Tibial artery (tissue), 4 donors: ENCODE measurements at regions not wholly inside any gene's neighbourhood (a gene's known extent, or its start where the extent isn't known, plus 50 kb on each side); places are given as distances from the start of the nearest gene placed in this dataset.

Experiments used
- DNase-seq, 2 donors: peaks; one replicate each; pipeline ENCODE4 v3.0.0-alpha.2; 2019
- H3K27ac ChIP-seq, 2 donors: fragments of 200-600 bp; sonication (generic) in 1 of 2; 1 replicate in 1 of 2; 2 replicates in 1 of 2; pipeline ENCODE4 v1.5.1; 2018 to 2019; ENCODE audit warnings: mild to moderate bottlenecking in 1 of 2
- H3K27me3 ChIP-seq, 2 donors: fragments of 200-600 bp; sonication (generic) in 1 of 2; one replicate each; pipeline versions ENCODE4 v1.5.1 to v1.6.0; 2016 to 2019
- H3K36me3 ChIP-seq, 3 donors: fragments of 200-600 bp; sonication (generic) in 2 of 3; one replicate each; pipeline ENCODE4 v1.5.1; 2016 to 2019; ENCODE audit warnings: mild to moderate bottlenecking in 2 of 3
- H3K4me1 ChIP-seq, 4 donors: fragments of 200-600 bp; sonication (generic) in 2 of 4; 1 replicate in 3 of 4; 2 replicates in 1 of 4; pipeline ENCODE4 v1.5.1; 2016 to 2019
- H3K4me3 ChIP-seq, 2 donors: fragments of 200-600 bp; sonication (generic) in 1 of 2; 1 replicate in 1 of 2; 2 replicates in 1 of 2; pipeline ENCODE4 v1.5.1; 2018 to 2019; ENCODE audit warnings: mild to moderate bottlenecking in 2 of 2
- H3K9me3 ChIP-seq, 3 donors: fragments of 200-600 bp; sonication (generic) in 1 of 3; one replicate each; pipeline ENCODE4 v1.5.1; 2016 to 2019
- intact Hi-C: fragments of 100-400 bp; cut with DNase I; formaldehyde crosslinking; loops from one replicate; pipeline ENCODE4 v1.15.0; 2023; ENCODE audit warnings: low total_unique reads
- TF ChIP-seq, protein P1 (sequence below), 2 experiments: fragments of 200-600 bp in 1 of 2; fragments of 450-650 bp in 1 of 2; IDR thresholded peaks; one replicate each; pipeline ENCODE4 v1.5.1; 2017 to 2019; ENCODE audit warnings: antibody characterized with exemption in 2 of 2, mild to moderate bottlenecking in 1 of 2, moderate library complexity in 1 of 2

DNA sequence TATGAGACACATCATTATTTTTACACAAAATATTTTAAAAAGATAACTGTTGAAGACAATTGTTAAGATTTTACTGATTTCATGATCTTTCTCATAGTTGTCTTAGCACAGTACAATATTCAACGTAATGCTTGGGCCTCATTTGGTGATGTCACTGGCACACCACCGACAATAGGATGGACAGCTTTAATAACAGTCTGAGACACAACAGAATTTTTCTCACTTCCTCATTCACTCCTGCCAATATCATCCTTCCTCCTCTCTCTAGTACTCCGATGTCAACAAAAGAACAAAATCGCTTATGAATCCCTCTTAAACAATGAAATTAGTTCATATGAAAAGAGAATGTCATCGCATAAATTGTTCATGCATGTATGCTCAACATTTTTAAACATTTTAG is 461.9 kb upstream of the CDH7 start:
- Histone ChIP-seq H3K4me3 (no peak overlapping the region), H3K9me3 (no peaks in the 10 kb centered on the region), H3K27ac (no peak overlapping the region), H3K4me1 (no peaks in the 10 kb centered on the region), H3K27me3 (no peaks in the 10 kb centered on the region), H3K36me3 (no peaks in the 10 kb centered on the region)
- no peak for DNase-seq
- TF ChIP-seq, protein P1, sequence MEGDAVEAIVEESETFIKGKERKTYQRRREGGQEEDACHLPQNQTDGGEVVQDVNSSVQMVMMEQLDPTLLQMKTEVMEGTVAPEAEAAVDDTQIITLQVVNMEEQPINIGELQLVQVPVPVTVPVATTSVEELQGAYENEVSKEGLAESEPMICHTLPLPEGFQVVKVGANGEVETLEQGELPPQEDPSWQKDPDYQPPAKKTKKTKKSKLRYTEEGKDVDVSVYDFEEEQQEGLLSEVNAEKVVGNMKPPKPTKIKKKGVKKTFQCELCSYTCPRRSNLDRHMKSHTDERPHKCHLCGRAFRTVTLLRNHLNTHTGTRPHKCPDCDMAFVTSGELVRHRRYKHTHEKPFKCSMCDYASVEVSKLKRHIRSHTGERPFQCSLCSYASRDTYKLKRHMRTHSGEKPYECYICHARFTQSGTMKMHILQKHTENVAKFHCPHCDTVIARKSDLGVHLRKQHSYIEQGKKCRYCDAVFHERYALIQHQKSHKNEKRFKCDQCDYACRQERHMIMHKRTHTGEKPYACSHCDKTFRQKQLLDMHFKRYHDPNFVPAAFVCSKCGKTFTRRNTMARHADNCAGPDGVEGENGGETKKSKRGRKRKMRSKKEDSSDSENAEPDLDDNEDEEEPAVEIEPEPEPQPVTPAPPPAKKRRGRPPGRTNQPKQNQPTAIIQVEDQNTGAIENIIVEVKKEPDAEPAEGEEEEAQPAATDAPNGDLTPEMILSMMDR (IDR thresholded peaks at IDR 0.05), result no peak
- intact Hi-C loops, result no loop called here

DNA sequence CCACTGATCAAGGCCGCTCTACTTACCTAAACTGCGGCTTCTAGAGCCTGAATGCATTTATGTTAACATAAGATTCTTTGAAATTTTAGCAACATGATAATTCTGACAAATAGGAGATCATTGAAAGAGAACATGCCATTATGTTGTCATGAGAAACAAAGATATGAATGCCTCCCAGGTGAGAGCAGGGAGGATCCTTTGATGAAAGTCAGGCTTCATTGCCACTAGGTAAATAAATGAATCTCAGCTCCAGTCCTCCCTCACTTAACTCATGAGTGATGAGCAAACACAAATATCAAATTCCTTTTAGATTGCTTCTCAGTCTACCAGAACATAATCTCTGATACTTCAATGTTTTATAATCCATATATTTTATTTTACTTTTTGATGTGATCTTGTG is 463.2 kb upstream of the CDH7 start:
- H3K4me1 ChIP-seq, result no peaks in the 10 kb centered on the region
- intact Hi-C loops, result no loop called here
- H3K27ac ChIP-seq, result no peak overlapping the region
- H3K27me3 ChIP-seq, result no peaks in the 10 kb centered on the region
- TF ChIP-seq, protein P1 (IDR thresholded peaks at IDR 0.05), result no peak
- DNase-seq, result no peak
- no peaks in the 10 kb centered on the region for H3K36me3 ChIP-seq
- H3K4me3 ChIP-seq, result no peak overlapping the region
- H3K9me3 ChIP-seq, result no peaks in the 10 kb centered on the region

DNA sequence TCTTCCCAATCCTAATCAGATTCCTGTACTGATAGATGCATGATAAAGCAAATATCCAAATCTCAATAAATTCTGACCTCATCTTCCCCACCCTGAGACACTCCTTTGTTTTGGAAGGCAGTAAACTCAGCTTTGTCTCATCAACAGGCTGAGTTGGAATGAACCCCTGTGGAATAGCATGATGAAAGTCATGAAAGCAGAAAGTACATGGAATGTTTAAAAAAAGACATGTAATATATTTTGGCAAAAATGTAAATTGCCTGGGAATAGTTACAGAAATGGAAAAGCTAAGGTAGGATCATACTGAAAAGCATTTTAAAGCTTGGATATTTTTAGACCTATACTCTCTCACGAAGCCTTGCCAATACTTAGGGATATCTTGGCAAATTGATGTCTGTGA is 468.7 kb upstream of the CDH7 start:
- no peak for DNase-seq
- no peaks in the 10 kb centered on the region for H3K36me3 ChIP-seq
- H3K9me3 ChIP-seq, result no peaks in the 10 kb centered on the region
- H3K4me1 ChIP-seq, result no peaks in the 10 kb centered on the region
- H3K4me3 ChIP-seq, result no peak overlapping the region
- TF ChIP-seq, protein P1 (IDR thresholded peaks at IDR 0.05), result no peak
- no peaks in the 10 kb centered on the region for H3K27me3 ChIP-seq
- intact Hi-C loops, result no loop called here
- H3K27ac ChIP-seq, result no peak overlapping the region

DNA sequence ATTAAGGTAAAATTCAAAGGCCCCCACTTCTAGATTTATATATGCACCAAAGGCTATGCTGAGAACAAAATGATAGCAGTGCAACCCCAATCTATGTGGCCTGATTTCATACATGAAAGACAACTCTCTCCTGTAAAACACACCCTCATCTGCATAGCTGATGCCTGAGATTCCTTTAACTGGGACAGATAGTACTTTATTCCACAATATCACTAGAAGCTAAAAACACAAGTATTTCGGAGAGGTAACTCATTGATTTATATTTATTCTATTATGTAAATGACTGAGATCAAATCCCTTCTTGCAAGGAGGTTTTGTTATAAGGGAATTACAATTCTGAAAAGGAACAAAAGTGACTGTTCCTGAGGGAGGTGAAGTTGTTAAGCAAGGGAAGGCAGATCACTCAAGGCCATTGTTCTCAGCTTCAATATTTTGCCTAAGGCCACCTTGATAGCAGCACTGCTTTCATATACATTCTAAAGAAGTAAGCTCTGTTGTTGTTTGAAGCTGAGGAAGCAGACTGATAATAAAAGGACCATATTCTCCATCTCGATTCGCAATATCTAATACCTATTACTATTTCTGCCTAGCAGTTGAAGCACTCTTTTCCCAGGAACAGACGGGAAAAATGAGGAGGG is 471.0 kb upstream of the CDH7 start:
- no peaks in the 10 kb centered on the region for H3K4me1 ChIP-seq
- TF ChIP-seq, protein P1 (IDR thresholded peaks at IDR 0.05), result no peak
- H3K27me3 ChIP-seq, result no peaks in the 10 kb centered on the region
- DNase-seq, result no peak
- H3K36me3 ChIP-seq, result no peaks in the 10 kb centered on the region
- no peak overlapping the region for H3K27ac ChIP-seq
- H3K4me3 ChIP-seq, result no peak overlapping the region
- intact Hi-C loops, result no loop called here
- H3K9me3 ChIP-seq, result no peaks in the 10 kb centered on the region

DNA sequence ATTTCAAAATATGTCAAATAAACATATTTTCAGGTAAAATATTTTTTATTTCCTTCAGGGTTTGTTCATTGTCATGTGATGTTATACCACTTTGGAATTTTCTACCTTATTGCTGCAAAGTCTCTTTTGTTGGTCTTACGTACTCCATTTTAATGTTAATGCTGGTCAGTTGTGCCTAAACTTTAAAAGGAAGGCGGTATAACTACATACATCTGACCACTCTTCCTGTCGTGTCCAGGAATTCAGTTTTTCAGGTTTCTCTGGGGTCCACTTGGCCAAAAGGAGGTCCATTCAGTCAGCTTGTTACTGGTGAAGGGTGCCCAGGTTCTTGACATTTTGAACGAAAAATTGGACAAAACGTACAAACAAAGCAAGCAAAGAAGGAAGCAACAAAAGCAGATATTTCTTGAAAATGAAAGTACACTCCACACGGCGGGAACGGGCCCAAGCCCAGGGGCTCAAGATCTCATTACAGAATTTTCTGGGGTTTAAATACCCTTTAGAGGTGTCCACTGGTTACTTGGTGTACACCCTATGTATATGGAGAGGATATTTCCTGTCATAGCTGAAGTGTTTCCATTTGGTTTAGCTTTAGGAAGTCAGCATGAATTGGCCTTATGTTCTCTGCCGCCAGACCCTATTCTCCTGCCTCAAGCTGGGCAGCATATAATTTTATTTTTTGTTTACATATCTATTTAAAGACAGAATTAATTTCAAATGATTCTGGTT is 471.7 kb upstream of the CDH7 start:
- TF ChIP-seq, protein P1 (IDR thresholded peaks at IDR 0.05), result no peak
- no peak for DNase-seq
- Histone ChIP-seq H3K4me1 (no peaks in the 10 kb centered on the region), H3K27me3 (no peaks in the 10 kb centered on the region), H3K36me3 (no peaks in the 10 kb centered on the region), H3K4me3 (no peak overlapping the region), H3K9me3 (no peaks in the 10 kb centered on the region), H3K27ac (no peak overlapping the region)
- intact Hi-C loops, result no loop called here
